GM12875 (cell line): ENCODE measurements at regions not wholly inside any gene's neighbourhood (a gene's known extent, or its start where the extent isn't known, plus 50 kb on each side); places are given as distances from the start of the nearest gene placed in this dataset.

Experiments
- H3K4me3 ChIP-seq: one replicate; pipeline ENCODE4 v1.5.1; 2011; ENCODE audit warnings: low read depth, low read length, control low read depth
- TF ChIP-seq, protein P1 (sequence below): IDR thresholded peaks from 2 replicates; pipeline ENCODE4 v1.5.1; 2011; ENCODE audit warnings: low read depth, mild to moderate bottlenecking, control low read depth, inconsistent platforms, low read length, moderate library complexity, borderline replicate concordance; ENCODE audit not compliant: insufficient read depth

DNA sequence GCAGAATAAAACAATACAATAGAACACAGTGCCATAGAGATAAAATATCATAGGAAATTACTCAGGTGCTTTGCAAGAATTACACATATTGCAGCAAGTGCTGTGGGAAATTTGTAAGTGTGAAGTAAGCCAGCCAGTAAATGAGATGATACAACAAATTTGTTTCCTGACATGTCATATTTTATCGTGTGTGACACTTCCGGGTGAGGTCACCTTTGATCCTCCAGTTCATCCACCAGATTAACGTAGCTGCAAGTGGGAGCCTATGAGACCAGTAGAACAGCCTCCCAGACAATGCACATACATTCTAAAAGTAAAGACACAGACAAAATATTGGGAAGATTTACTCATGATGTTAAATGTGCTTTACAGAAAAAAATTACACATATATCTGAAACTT is 72.2 kb downstream of the PRDM9 start:
- TF ChIP-seq, protein P1, sequence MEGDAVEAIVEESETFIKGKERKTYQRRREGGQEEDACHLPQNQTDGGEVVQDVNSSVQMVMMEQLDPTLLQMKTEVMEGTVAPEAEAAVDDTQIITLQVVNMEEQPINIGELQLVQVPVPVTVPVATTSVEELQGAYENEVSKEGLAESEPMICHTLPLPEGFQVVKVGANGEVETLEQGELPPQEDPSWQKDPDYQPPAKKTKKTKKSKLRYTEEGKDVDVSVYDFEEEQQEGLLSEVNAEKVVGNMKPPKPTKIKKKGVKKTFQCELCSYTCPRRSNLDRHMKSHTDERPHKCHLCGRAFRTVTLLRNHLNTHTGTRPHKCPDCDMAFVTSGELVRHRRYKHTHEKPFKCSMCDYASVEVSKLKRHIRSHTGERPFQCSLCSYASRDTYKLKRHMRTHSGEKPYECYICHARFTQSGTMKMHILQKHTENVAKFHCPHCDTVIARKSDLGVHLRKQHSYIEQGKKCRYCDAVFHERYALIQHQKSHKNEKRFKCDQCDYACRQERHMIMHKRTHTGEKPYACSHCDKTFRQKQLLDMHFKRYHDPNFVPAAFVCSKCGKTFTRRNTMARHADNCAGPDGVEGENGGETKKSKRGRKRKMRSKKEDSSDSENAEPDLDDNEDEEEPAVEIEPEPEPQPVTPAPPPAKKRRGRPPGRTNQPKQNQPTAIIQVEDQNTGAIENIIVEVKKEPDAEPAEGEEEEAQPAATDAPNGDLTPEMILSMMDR, result no peak
- no peak overlapping the region for H3K4me3 ChIP-seq

DNA sequence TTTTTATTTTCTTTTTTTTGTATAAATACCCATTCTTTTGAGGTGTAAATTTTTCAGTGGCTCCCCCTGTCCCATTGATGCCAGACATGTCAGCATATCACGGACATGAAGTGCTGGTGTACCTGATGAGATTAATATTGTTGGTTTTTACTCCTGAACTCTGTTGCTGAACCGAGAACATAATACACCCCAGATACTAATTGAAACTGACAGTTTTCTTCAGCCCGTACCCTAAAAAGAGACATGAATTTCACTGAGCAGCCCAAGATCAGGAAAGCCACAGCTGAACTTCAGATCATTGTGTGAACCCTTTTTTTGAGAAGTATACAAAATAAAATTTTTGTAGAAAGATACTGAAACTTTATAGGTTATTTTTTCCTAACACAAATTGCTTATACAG is 75.7 kb downstream of the PRDM9 start:
- TF ChIP-seq, protein P1, result no peak
- H3K4me3 ChIP-seq, result no peak overlapping the region

DNA sequence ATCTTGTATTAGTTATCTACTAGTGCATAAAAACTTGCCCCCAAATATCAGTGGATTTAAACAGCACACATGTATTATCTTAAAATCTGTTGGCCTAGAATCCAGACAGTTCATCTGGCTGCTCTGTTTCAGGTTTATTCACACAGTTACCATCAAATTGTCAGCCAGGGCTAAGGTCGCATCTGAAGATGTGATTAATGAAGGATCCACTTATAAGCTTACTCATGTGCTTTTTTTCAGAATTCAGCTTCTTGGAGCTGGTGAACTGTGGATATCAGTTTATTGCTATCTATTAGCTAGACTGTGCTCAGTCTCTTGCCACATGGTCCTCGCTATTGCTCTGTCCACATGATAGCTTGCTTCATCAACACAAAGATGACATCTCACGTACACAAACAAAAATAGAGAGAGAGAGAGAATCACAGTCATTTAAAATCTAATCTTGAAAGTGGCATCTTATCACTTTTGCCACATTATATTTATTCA is 81.5 kb downstream of the PRDM9 start:
- H3K4me3 ChIP-seq, result no peak overlapping the region
- TF ChIP-seq, protein P1, result no peak

DNA sequence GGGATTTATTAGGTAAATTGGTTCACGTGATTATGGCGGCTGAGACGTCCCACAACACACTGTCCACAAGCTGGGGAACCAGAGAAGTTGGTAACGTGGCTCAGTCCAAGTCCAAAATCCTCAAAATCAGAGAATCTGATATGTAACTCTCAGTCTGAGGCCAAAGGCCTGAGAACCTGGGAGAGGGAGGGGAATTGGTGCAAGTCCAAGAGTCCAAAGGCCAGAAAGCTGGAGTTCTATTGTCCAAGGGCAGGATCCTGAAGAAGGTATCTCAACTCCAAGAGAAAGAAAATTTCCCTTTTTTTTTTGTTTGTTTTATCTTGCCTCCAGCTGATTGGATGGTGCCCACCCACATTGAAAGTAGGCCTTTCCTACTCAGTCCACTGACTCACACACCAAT is 83.8 kb downstream of the PRDM9 start:
- TF ChIP-seq, protein P1, result no peak
- H3K4me3 ChIP-seq, result no peak overlapping the region

DNA sequence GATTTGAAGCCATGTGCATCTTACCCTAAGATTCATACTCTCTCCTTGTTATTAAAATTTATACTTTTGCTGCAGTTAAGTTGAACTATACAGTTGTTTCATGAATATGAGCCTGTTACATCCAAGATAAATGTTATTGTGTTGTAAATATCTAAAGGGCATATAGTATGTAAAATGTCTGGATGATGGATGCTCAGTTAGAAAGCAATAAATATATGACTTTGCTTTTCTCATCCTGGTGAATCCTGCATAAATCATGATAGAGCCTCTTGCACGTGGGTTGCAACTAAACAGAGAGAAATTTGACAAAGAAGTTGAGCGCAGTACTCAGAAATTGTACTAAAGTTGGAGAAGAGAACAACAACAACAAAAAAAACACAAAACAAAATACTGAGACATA is 99.5 kb downstream of the PRDM9 start:
- TF ChIP-seq, protein P1, result no peak

DNA sequence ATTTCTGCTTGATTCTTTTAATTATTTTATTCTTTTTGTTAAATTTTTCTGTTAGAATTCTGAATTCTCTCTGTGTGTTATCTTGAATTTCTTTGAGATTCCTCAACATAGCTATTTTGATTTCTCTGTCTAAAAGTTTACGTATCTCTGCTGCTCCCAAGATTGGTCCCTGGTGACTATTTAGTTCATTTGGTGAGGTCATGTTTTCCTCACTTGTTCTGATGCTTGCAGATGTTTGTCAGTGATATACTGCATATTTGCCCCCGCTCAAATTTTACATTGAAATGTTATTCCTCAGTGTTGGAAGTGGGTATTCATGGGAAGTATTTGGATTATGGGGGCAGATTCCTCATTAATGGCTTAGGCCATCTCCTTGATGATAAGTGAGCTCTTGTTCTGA is 105.3 kb downstream of the PRDM9 start:
- TF ChIP-seq, protein P1, result no peak
- H3K4me3 ChIP-seq, result no peak overlapping the region

More for the DNA sequence above, 99.5 kb downstream of the PRDM9 start:
- H3K4me3 ChIP-seq, result no peak overlapping the region

DNA sequence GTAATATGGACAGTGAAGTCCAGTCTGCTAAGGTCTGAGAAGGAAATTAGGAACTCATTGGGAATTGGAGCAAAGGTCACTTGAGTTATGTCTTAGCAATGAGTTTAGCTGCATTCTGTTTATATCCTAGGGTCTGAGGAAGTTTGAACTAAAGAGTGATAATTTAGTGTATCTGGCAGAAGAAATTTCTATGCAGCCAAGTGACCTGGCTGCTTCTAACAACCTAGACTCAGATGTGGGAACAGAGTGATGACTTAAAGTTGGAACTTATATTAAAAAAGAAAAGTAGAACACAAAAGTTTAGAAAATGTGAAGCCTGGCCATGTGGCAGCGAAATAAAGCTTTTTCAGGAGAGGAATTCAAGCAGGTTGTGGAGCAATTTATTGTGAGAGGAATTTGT is 106.2 kb downstream of the PRDM9 start:
- no peak overlapping the region for H3K4me3 ChIP-seq
- TF ChIP-seq, protein P1, result no peak
